T-cell (primary cell): ENCODE measurements at regions not wholly inside any gene's neighbourhood (a gene's known extent, or its start where the extent isn't known, plus 50 kb on each side); places are given as distances from the start of the nearest gene placed in this dataset.

ENCODE experiments used
- ATAC-seq, 4 experiments: fragments of 200-7000 bp in 3 of 4; fragments of 150-1000 bp in 1 of 4; cut with Tn5 transposase; replicated peaks in 1 of 4; 1 replicate in 3 of 4; 2 replicates in 1 of 4; pipeline ENCODE4 v1.10.0; 2021; ENCODE audit warnings: moderate library complexity in 3 of 4, mild to moderate bottlenecking in 2 of 4, moderate number of reproducible peaks in 1 of 4
- CTCF ChIA-PET, 2 donors: fragments of 300-600 bp; sonication (Branson Sonifier 250); formaldehyde crosslinking; loops; one replicate each; lab custom pipeline; 2022; ENCODE audit warnings: antibody characterized with exemption in 2 of 2; lab: Charles Lee
- POLR2A ChIA-PET, 2 donors: fragments of 300-600 bp; sonication (Branson Sonifier 250); formaldehyde crosslinking; loops; one replicate each; lab custom pipeline; 2022; ENCODE audit warnings: antibody characterized with exemption in 2 of 2; lab: Charles Lee
- DNase-seq, 35 experiments: peaks; one replicate each; pipeline versions ENCODE4 v3.0.0 to v3.0.0-alpha.2; 2013 to 2023
- H3K27ac ChIP-seq: one replicate; pipeline ENCODE4 v1.5.1; 2013; ENCODE audit warnings: low read length
- H3K27me3 ChIP-seq, 2 experiments: replicated peaks in 1 of 2; 1 replicate in 1 of 2; 2 replicates in 1 of 2; pipeline versions ENCODE4 v1.6.1 to v1.7.0; 2013; ENCODE audit warnings: low read length in 1 of 2, mixed read lengths in 1 of 2; ENCODE audit not compliant: control insufficient read depth in 2 of 2, insufficient read depth in 2 of 2; ENCODE audit errors: extremely low read depth in 1 of 2
- H3K36me3 ChIP-seq, 2 donors: 1 replicate in 1 of 2; 2 replicates in 1 of 2; pipeline versions ENCODE4 v1.6.1 to v1.7.0; 2013; ENCODE audit warnings: low read length in 1 of 2; ENCODE audit not compliant: control insufficient read depth in 2 of 2, insufficient read depth in 1 of 2; ENCODE audit errors: extremely low read depth in 1 of 2
- H3K4me1 ChIP-seq, 2 experiments: 1 replicate in 1 of 2; 2 replicates in 1 of 2; pipeline versions ENCODE4 v1.6.1 to v1.7.0; 2013; ENCODE audit warnings: low read length in 2 of 2, mixed read lengths in 1 of 2; ENCODE audit not compliant: insufficient read depth in 2 of 2, control insufficient read depth in 1 of 2; ENCODE audit errors: extremely low read depth in 1 of 2
- H3K4me3 ChIP-seq, 2 donors: 1 replicate in 1 of 2; 2 replicates in 1 of 2; pipeline versions ENCODE4 v1.5.1 to v1.7.0; 2013; ENCODE audit warnings: mild to moderate bottlenecking in 2 of 2, low read length in 1 of 2, moderate library complexity in 1 of 2; ENCODE audit not compliant: control insufficient read depth in 1 of 2; ENCODE audit errors: extremely low read depth in 1 of 2
- H3K9me3 ChIP-seq: 2 replicates; pipeline ENCODE4 v1.7.0; 2013
- H3K27ac Mint-ChIP-seq, 2 donors: one replicate each; pipeline ENCODE4 v1.8.0; 2020 to 2021; ENCODE audit warnings: mild to moderate bottlenecking in 2 of 2, mixed read lengths in 2 of 2
- H3K27me3 Mint-ChIP-seq, 2 donors: one replicate each; pipeline ENCODE4 v1.8.0; 2021 to 2022; ENCODE audit warnings: mixed read lengths in 2 of 2
- H3K36me3 Mint-ChIP-seq: one replicate; pipeline ENCODE4 v1.8.0; 2021; ENCODE audit warnings: mixed read lengths
- H3K4me1 Mint-ChIP-seq, 3 donors: one replicate each; pipeline ENCODE4 v1.8.0; 2020 to 2022; ENCODE audit warnings: mixed read lengths in 3 of 3, mild to moderate bottlenecking in 1 of 3
- H3K4me3 Mint-ChIP-seq, 3 donors: one replicate each; pipeline ENCODE4 v1.8.0; 2020 to 2022; ENCODE audit warnings: mild to moderate bottlenecking in 3 of 3, mixed read lengths in 3 of 3, moderate library complexity in 3 of 3
- H3K9me3 Mint-ChIP-seq, 3 donors: one replicate each; pipeline ENCODE4 v1.8.0; 2020 to 2022; ENCODE audit warnings: mixed read lengths in 3 of 3
- WGBS: methylation state at CpG from one replicate; pipeline ENCODE4 v1.1.5; 2013; ENCODE audit warnings: missing lambda C conversion rate; ENCODE audit not compliant: insufficient coverage; 5-methylcytosine and 5-hydroxymethylcytosine counted together

DNA sequence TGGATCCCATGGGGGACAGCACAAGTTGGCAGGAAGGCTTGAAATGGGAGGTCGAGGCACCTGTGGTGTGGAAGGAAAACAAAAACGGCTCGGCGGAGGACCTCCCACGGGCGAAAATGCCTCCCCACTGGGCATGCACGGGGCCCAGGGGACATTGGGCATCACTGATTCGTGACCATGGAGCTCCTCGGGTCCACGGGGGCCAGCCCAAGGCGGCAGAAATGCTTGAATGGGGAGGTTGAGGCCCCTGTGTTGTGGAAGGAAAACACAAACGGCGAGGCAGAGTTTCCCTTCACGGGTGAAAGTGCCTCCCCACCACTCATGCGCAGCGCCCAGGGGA lies 376.0 kb downstream of the ALG10 start:
- Histone ChIP-seq H3K27me3 (peaks cover 0 to 15% of the 10 kb centered on the region in 2 experiments), H3K9me3 (no peaks in the 10 kb centered on the region), H3K4me3 (no peak overlapping the region), H3K27ac (no peak overlapping the region), H3K4me1 (no peaks in the 10 kb centered on the region), H3K36me3 (no peaks in the 10 kb centered on the region)
- Mint-ChIP-seq H3K36me3 (no peaks in the 10 kb centered on the region), H3K27ac (no peak overlapping the region), H3K27me3 (no peaks in the 10 kb centered on the region), H3K4me3 (no peak overlapping the region), H3K4me1 (no peaks in the 10 kb centered on the region), H3K9me3 (peaks cover 8 to 16% (median 14%) of the 10 kb centered on the region in 3 donors)
- CTCF ChIA-PET, result no interaction called here
- ATAC-seq, result no peak
- WGBS, result 54% methylated on average over 10 of the region's 16 CpGs
- DNase-seq, result peak in 3 of 35 experiments; percentile 4 to 18 (median 10)
- POLR2A ChIA-PET, result no interaction called here

DNA sequence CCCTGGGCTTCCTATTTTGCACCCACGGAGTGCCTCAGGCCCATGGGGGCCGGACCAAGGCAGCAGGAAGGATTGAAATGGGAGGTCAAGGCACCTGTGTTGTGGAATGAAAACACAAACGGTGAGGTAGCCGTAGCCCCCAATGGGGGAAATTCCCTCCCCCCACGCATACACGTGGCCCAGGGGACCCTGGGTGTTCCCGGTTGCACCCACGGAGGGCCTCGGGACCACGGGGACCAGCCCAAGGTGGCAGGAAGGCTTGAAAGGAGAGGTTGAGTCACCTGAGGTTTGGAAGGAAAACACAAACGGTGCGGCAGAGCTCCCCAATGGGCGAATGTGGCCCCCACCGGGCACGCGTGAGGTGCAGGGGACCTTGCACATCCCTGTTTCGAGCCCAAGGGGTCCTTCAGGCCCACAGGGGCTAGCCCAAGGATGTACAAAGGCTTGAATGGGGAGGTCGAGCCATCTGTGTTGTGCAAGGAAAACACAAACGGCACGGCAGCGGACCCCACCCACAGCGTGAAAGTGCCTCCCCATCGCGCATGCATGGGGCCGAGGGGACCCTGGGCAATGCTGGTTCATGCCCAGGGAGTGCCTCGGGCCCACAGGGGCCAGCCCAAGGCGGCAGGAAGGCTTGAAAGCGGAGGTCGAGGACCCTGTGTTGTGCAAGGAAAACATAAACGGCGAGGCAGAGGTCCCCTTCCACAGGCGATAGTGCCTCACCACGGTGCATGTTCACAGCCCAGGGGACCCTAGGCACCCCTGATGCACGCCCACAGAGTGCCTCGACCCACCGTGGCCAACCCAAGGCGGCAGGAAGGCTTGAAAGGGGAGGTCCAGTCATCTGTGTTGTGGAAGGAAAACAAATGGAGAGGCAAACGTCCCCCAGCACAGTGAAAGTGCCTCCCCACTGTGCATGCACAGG lies 376.7 kb downstream of the ALG10 start:
- CTCF ChIA-PET, result no interaction called here
- Histone ChIP-seq H3K9me3 (no peaks in the 10 kb centered on the region), H3K4me3 (no peak overlapping the region), H3K4me1 (no peaks in the 10 kb centered on the region), H3K27me3 (peaks cover 0 to 15% of the 10 kb centered on the region in 2 experiments), H3K36me3 (no peaks in the 10 kb centered on the region), H3K27ac (no peak overlapping the region)
- ATAC-seq (no peak), DNase-seq (peak in 5 of 35 experiments; percentile 1 to 14 (median 2))
- POLR2A ChIA-PET, result no interaction called here
- WGBS, result 73% methylated on average over 28 of the region's 38 CpGs
- Mint-ChIP-seq H3K36me3 (no peaks in the 10 kb centered on the region), H3K4me1 (no peaks in the 10 kb centered on the region), H3K4me3 (no peak overlapping the region), H3K27me3 (no peaks in the 10 kb centered on the region), H3K27ac (no peak overlapping the region), H3K9me3 (peaks cover 8 to 16% (median 12%) of the 10 kb centered on the region in 3 donors)

DNA sequence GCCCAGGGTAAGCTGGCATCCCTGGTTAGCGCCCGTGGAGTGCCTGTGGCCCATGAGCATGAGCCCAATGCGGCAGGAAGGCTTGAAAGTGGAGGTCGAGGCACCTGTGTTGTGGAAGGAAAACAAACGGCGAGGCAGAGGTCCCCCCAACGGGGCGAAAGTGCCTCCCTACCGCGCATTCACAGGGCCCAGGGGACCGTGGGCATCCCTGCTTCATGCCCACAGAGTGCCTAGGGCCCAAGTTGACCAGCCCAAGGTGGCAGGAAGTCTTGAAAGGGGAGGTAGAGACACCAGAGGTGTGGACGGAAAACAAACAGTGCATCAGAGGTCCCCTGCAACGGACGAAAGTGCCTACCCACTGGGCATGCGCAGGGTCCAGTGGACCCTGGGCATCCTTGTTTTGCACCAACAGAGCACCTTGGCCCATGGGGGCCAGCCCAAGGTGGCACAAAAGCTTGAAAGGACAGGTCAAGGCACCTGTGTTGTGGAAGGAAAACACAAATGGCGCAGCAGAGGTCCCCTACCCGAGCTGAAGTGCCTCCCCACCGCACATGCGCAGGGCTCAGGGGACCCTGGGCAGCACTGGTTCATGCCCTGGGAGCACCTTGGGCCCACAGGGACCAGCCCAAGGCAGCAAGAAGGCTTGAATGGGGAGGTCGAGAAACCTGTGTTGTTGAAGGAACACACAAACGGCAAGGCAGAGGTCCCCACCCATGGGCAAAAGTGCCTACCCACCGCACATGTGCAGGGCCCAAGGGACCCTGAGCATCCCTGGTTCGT lies 377.5 kb downstream of the ALG10 start:
- DNase-seq (peak in 6 of 35 experiments; percentile 0 to 12 (median 2)), ATAC-seq (no peak)
- Histone ChIP-seq H3K4me1 (no peaks in the 10 kb centered on the region), H3K36me3 (no peaks in the 10 kb centered on the region), H3K27me3 (peaks cover 0 to 9% of the 10 kb centered on the region in 2 experiments), H3K4me3 (no peak overlapping the region), H3K9me3 (no peaks in the 10 kb centered on the region), H3K27ac (no peak overlapping the region)
- H3K4me3 Mint-ChIP-seq, result no peak overlapping the region
- no peaks in the 10 kb centered on the region for H3K4me1 Mint-ChIP-seq
- CTCF ChIA-PET, result no interaction called here
- 71% methylated on average over 23 of the region's 23 CpGs for WGBS
- POLR2A ChIA-PET, result no interaction called here
- peaks cover 8 to 16% (median 8%) of the 10 kb centered on the region in 3 donors for H3K9me3 Mint-ChIP-seq
- H3K36me3 Mint-ChIP-seq, result no peaks in the 10 kb centered on the region
- no peak overlapping the region for H3K27ac Mint-ChIP-seq
- H3K27me3 Mint-ChIP-seq, result no peaks in the 10 kb centered on the region

DNA sequence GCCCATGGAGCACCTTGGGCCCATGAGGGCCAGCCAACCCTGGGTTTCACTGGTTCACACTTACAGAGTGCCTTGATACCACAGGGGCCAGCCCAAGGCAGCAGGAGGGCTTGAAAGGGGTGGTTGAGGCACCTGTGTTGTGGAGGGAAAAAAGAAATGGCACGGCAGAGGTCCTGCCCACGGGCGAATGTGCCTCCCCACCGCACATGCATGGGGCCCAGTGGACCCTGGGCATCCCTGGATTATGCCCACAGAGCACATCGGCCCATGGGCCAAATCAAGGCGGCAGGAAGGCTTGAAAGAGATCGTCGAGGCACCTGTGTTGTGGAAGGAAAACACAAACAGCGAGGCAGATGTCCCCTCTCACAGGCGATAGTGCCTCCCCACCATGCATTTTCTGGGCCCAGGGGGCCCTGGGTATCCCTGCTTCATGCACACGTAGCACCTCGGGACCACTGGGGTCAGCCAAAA lies 378.1 kb downstream of the ALG10 start:
- peaks cover 0 to 5% of the 10 kb centered on the region in 2 experiments for H3K27me3 ChIP-seq
- Mint-ChIP-seq H3K27me3 (no peaks in the 10 kb centered on the region), H3K9me3 (peaks cover 8 to 22% (median 12%) of the 10 kb centered on the region in 3 donors), H3K4me3 (no peak overlapping the region), H3K27ac (no peak overlapping the region), H3K36me3 (no peaks in the 10 kb centered on the region), H3K4me1 (no peaks in the 10 kb centered on the region)
- ChIA-PET CTCF (no interaction called here), POLR2A (no interaction called here)
- no peak for ATAC-seq
- no peaks in the 10 kb centered on the region for H3K9me3 ChIP-seq
- H3K4me1 ChIP-seq, result no peaks in the 10 kb centered on the region
- H3K36me3 ChIP-seq, result no peaks in the 10 kb centered on the region
- H3K4me3 ChIP-seq, result no peak overlapping the region
- DNase-seq, result peak in 4 of 35 experiments; percentile 1 to 17 (median 1)
- no peak overlapping the region for H3K27ac ChIP-seq
- 90% methylated on average over 10 of the region's 12 CpGs for WGBS

DNA sequence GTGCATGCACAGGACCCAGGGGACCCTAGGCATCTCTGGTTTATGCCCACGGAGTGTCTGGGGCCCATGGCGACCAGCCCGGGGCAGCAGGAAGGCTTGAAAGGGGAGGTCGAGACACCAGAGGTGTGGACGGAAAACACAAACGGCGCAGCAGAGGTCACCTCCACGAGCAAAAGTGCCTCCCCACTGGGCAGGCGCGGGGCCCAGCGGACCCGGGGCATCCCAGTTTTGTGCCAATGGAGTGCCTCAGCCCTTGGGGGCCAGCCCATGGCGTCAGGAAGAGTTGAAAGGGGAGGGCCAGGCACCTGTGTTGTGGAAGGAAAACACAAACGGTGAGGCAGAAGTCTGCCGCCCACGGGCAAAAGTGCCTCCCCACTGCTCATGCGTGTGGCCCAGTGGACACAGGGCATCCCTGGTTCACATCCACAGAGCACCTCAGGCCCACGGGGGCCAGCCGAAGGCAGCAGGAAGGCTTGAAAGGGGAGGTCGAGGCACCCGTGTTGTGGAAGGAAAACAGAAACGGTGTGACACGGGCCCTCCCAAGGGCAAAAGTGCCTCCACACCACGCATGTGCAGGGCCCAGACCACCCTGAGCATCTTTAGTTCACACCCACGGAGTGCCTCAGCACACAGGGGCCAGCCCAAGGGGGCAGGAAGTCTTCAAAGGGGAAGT lies 378.8 kb downstream of the ALG10 start:
- Mint-ChIP-seq H3K9me3 (peaks cover 8 to 27% (median 13%) of the 10 kb centered on the region in 3 donors), H3K27ac (no peak overlapping the region), H3K36me3 (no peaks in the 10 kb centered on the region), H3K27me3 (no peaks in the 10 kb centered on the region), H3K4me1 (no peaks in the 10 kb centered on the region), H3K4me3 (no peak overlapping the region)
- Histone ChIP-seq H3K27me3 (peaks cover 0 to 3% of the 10 kb centered on the region in 2 experiments), H3K36me3 (no peaks in the 10 kb centered on the region), H3K27ac (no peak overlapping the region), H3K4me3 (no peak overlapping the region), H3K9me3 (no peaks in the 10 kb centered on the region), H3K4me1 (no peaks in the 10 kb centered on the region)
- WGBS, result 75% methylated on average over 19 of the region's 25 CpGs
- CTCF ChIA-PET, result no interaction called here
- ATAC-seq, result no peak
- DNase-seq, result peak in 6 of 35 experiments; percentile 0 to 7 (median 2)
- POLR2A ChIA-PET, result no interaction called here

DNA sequence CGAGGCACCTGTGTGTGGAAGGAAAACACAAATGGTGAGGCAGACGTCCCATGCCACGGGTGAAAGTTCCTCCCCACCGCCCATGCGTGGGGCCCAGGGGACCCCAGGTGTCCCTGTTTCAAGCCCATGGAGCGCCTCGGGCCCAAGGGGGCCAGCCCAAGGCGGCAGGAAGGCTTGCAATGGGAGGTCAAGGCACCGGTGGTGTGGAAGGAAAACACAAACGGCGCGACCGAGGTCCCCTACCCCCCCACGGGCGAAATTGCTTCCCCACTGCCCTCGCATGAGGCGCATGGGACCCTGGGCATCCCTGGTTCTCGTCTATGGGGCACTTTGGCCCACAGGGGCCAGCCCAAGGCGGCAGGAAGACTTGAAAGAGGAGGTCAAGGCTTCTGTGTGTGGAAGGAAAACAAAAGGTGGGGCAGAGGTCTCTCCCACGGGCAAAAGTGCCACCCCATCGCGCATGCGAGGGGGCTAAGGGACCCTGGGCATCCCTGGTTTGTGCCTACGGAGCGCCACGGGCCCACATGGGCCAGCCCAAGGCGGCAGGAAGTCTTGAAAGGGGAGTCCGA lies 379.4 kb downstream of the ALG10 start:
- no peaks in the 10 kb centered on the region for H3K9me3 ChIP-seq
- Mint-ChIP-seq H3K9me3 (peaks cover 8 to 27% (median 10%) of the 10 kb centered on the region in 3 donors), H3K4me1 (no peaks in the 10 kb centered on the region), H3K27ac (no peak overlapping the region), H3K27me3 (no peaks in the 10 kb centered on the region), H3K4me3 (no peak overlapping the region), H3K36me3 (no peaks in the 10 kb centered on the region)
- peaks cover 0 to 3% of the 10 kb centered on the region in 2 experiments for H3K27me3 ChIP-seq
- CTCF ChIA-PET, result no interaction called here
- no peaks in the 10 kb centered on the region for H3K36me3 ChIP-seq
- H3K4me3 ChIP-seq, result no peak overlapping the region
- POLR2A ChIA-PET, result no interaction called here
- no peaks in the 10 kb centered on the region for H3K4me1 ChIP-seq
- DNase-seq (peak in 6 of 35 experiments; percentile 0 to 20 (median 2)), ATAC-seq (peak in 1 of 4 experiments; percentile 23)
- 51% methylated on average over 23 of the region's 28 CpGs for WGBS
- no peak overlapping the region for H3K27ac ChIP-seq
